H54 (cell line): ENCODE measurements at regions not wholly inside any gene's neighbourhood (a gene's known extent, or its start where the extent isn't known, plus 50 kb on each side); places are given as distances from the start of the nearest gene placed in this dataset.

Experiments used
- DNase-seq: peaks from one replicate; pipeline ENCODE4 v3.0.0; 2011; ENCODE audit warnings: low spot score, mixed read lengths; ENCODE audit not compliant: insufficient read length
- FAIRE-seq: peaks from 3 replicates; lab custom pipeline; 2011; peaks lifted over from hg19 to GRCh38; lab: Jason Lieb, UNC
- POLR2A ChIP-seq: IDR thresholded peaks from 2 replicates; pipeline ENCODE4 v1.6.1; 2011; ENCODE audit warnings: low read depth, mild to moderate bottlenecking, low read length

DNA sequence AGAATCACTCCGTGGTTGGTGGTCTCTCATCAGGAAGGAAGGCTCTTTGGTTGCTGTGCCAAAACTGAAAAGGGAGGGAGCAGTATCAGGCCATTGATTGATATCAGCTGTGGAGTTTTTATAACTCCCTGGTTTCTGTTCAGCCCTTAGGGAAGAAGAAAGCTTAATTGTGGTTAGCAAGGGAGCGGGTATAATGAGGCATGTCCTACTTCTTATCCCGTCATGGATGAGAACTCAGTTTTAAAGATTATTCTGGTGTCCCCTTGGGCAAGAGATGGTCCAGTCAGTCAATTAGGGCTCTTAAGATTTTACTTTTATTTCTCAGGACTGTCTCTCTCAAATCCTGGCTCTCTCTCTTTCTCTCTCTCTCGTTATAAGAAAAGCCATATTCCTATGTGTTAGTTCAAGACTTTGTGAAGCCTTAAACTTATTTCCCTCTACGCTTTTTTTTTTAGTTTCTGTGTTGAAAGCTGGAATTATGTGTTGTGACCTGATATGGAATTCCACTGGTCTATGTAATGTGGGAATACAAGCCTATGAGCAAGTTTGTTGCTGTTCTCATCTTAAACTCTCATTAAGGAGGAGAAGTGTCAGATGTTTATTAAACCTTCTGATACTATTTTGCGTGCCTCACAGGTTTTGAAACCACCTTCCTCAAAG, 514.0 kb upstream of the CDH2 start:
- TF ChIP-seq POLR2A = no peak
- no peak for DNase-seq
- no peak for FAIRE-seq

DNA sequence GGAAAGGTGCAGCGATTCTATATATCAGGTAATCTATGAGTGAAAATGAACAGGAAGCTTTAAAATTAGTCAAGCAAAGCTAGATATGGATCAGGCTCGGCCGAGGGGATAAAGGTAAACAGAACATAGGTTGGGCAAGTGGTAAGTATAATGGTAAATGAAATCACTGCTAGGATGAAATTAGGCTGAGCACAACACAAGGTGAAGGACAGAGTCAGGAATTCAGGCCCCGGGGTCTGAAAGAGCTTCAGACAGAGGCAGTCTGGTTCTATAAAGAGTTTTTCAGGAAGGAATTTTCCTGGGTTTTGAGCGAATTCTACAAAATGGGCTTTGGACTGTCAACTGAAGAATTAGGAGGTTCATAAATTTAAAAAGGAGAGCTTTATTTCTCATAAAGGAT, 513.2 kb upstream of the CDH2 start:
- FAIRE-seq = no peak
- DNase-seq = no peak
- no peak for TF ChIP-seq POLR2A

DNA sequence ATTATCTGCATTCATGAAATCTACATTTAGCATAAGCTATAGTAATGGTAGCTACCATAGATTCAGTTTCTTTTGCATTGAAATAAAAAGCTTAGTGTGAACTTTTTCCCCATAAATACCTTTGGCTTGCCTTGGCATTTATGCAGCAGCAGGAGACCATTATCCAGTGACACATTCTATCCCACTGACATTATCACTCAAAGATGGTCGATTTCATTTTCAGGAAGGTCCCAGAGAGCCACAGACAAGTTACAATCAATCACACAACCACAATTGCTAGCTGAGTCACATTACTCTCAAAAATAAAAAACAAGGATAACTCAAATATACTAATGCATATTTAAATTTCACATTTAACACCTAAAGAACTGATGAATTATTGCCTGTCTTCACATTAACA, 512.7 kb upstream of the CDH2 start:
- DNase-seq (no peak), FAIRE-seq (no peak)

DNA sequence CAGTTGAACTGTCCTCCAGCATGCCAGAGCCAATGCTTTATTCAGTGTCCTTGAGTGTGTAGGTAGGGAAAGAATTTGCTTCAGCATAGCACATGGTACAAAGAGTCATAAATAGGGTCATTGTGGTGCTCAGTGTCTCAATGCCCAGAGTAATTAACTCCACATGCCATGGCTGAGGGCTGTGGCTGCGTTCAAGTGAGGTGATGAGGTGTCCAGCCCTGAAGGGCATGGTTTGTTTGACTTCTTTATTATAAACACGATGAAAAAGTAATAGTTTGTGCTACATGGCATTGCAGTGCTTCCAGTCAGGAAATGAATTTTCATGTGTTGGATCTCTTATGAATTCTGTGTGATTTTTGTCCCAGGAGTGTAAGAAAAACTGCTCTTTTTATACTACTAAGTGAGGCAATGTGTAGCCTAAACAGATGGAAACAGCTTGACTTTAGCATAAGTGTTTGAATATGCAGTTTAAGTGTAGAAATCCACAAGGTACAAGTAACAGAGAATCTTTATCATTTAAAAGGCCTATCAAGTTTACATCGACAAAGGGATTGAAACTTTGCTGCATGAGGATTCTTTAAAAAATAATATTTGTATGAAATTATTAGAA, 507.9 kb upstream of the CDH2 start:
- FAIRE-seq = no peak
- DNase-seq = no peak

More for the DNA sequence above, 512.7 kb upstream of the CDH2 start:
- no peak for TF ChIP-seq POLR2A

DNA sequence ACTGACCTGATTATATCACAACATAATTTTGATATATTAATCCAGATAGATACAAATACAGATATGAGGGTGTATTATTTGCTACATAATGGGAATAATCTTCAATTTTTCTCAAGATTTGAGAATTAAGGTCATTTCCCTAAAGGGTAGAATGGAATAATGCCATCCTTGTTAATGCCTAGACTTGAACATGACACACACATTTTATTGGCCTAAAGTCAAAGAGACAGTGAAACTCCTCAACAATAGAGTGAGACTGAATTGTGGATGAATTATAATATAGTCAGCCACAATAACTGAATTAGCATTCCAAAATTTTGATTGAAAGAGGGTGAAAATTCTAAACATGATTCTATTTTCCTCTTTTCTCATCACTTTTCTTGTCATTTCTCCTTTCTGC, 506.0 kb upstream of the CDH2 start:
- no peak for TF ChIP-seq POLR2A
- FAIRE-seq (no peak), DNase-seq (no peak)

More for the DNA sequence above, 507.9 kb upstream of the CDH2 start:
- TF ChIP-seq POLR2A = no peak

DNA sequence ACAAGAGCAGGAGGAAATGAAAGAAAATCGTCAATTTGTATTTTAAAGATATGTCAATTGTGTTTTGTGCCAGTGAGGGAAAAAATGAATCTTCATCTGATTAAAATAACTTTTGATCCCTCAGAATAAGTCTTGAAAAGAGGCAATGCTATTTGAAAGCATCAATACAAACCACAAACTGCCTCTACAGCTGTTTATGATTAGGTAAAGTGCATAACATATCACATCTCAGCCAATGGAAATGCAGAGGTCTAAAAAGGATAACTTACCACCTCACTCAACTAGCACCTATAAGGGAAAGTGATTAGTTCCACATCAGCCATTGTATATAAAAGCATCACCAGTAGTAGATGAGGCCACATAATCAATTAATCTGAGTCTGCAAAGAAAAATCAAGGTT, 492.2 kb upstream of the CDH2 start:
- no peak for TF ChIP-seq POLR2A
- FAIRE-seq (no peak), DNase-seq (no peak)

DNA sequence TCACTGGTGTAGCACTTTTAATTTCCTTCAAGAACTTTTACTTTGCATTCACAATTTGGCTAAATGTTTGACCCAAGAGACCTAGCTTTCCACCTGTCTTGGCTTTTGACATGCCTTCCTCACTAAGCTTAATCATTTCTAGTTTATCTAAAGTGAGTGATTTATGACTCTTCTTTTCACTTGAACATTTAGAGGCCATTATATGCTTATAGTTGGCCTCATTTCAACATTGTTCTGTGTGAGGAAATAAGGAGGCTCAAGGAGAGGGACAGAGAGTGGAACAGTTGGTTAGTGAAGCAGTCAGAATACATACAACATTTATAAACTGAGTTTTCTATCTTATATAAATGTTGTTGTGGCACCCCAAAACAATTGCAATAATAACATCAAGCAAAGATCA, 489.3 kb upstream of the CDH2 start:
- FAIRE-seq (no peak), DNase-seq (no peak)
- TF ChIP-seq POLR2A = no peak

DNA sequence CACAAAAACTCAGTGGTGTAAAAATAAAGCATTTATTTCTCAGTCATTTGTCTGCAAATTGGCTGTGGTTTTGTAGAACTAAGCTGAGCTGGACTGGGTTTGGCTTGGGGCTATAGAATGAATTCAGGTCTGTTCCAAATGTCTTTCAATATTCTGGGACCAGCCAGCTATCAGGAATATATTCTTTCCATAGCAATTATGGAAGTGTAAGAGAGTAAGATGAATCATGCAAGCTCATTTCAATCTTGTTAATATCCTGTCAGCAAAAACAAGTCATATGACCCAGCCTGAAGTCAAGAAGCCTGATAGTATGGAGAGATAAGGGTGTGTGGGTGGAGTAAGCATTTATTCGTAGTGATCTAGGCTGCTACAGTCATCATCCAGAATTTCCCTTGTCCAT, 481.0 kb upstream of the CDH2 start:
- no peak for FAIRE-seq
- TF ChIP-seq POLR2A = no peak
- no peak for DNase-seq

DNA sequence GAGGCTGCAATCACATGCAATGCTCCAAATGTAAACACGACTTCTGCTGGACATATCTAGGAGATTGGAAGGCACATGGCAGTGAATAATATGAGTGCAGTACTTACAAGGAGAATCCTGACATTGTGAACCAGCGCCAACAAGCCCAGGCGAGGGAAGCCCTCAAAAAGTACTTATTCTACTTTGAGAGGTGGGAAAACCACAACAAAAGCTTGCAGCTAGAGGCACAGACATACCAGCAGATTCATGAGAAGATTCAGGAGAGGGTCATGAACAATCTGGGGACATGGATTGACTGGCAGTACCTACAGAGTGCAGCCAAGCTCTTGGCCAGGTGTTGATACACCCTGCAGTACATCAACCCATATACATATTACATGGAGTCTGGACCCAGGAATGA, 475.7 kb upstream of the CDH2 start:
- TF ChIP-seq POLR2A = no peak
- FAIRE-seq = no peak
- no peak for DNase-seq

DNA sequence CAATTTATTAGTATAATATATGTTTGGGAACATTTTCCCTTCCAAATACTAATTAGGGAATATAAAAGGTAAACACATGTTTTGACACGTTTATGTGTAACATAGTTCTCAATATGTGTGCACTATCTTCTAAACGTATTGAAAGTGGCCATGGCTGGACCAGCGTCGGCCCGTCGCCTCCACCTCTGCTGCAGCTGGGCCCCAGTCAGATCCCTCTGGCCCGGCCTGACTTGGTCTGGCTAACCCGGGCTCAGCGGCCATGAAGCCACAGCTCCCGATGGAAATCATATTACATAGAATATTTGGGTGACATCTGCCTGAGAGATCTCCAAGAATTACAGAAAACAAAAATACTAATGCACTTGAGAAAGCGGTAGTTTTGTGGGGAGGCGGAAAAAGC, 474.4 kb upstream of the CDH2 start:
- DNase-seq = no peak
- TF ChIP-seq POLR2A = no peak
- FAIRE-seq = no peak

DNA sequence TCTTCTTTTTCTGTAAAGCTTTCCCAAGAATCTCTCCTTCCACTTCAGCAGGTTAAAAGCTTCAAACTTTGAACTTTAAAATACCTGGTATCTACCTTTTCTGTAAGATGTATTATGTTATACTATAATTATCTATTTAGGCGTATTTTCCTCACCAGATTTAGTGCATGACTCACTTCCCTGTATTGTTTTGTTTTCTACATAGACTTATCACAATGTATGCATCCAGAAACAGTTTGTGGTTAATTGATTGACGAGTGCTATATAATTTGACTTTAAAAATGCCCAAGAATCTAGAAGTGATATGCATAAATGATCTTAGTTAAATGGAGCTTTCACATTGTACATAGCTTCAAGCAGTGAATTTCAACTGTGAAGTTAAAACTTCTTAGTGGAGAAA, 473.9 kb upstream of the CDH2 start:
- no peak for DNase-seq
- FAIRE-seq = no peak
- TF ChIP-seq POLR2A = no peak

DNA sequence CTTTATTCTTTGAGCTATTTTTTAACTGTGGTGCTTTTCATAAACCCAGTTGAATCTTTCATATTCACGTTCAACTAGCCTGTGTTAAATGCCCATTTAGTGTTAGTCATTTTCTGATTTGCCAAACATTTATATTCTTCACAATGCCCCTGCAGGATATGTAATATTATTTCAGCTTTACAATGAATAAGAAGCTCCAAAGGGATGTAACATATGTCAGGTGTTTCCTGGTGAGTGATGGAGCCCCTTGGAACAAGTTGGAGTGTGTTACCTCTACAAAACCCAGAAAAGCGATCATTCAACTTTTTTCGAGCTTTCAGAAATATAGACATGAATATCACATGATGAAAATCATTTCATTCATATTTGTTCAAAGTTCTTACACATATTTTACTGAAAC, 471.0 kb upstream of the CDH2 start:
- DNase-seq (no peak), FAIRE-seq (no peak)
- no peak for TF ChIP-seq POLR2A

DNA sequence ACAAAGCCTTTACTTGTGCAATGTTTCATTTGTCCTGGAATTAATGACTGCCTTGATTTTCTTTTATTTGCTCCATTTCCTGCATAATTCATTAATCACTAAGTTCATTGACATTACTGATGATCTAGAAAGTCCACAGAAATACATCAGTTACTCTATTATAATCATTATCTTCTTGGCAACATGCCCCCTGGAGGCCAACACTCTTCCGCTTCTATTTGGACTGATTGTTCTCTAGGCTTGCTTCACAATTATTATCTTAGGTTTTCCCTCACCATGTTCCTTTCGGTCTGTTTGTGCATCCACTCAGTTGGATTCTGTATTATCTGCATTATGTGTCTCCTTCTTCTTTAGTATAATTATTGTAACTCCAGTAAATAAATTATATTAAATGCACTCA, 461.0 kb upstream of the CDH2 start:
- no peak for DNase-seq
- no peak for TF ChIP-seq POLR2A
- no peak for FAIRE-seq

DNA sequence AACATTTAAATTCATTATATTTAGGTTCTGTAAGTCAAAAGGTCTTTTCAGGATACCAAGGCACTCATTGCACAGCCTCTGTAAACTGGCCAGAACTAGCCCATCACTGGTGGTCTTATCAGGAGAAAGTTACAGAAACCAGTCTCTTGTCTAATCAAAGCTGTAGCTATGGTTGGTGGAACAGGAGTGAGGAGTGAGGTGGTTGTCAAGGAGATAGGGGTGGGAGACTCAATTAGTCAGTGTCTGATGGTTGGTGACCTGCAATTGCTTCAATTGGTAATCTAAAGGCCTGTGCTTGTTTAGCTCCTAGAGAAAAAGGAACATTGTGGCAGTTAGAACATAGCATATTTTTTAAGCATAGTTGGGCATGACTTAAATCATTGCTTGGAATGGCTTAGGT, 458.6 kb upstream of the CDH2 start:
- FAIRE-seq (no peak), DNase-seq (no peak)
- no peak for TF ChIP-seq POLR2A

DNA sequence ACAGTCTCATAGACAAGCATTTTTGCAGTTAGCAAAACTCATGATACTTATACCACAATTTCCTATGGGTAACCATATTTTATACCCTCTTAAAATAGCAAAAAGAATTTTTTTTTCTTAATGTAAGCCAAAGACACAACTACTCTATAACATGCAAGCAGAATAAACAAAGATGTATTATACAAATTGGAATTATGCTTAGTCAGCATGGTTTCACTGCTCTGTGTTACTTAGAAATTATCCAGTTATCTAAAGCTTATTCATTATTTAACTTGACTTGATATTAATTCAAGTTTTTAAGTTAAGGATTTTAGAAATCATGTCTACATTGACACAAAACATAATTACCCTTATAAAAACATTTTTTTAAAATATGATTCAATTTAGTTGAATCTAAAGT, 449.8 kb upstream of the CDH2 start:
- DNase-seq = no peak
- FAIRE-seq = no peak
- TF ChIP-seq POLR2A = no peak
